Astrocyte of the cerebellum (primary cell): ENCODE measurements at regions not wholly inside any gene's neighbourhood (a gene's known extent, or its start where the extent isn't known, plus 50 kb on each side); places are given as distances from the start of the nearest gene placed in this dataset.

ENCODE experiments used
- DNase-seq: peaks from one replicate; pipeline ENCODE4 v3.0.0-alpha.2; 2011; ENCODE audit warnings: low read depth
- H3K4me3 ChIP-seq: 2 replicates; pipeline ENCODE4 v1.5.1; 2011; ENCODE audit warnings: mild to moderate bottlenecking, low read depth, low read length, moderate library complexity
- in situ Hi-C: cut with HindIII; loops from 2 replicates; pipeline ENCODE4 v1.10.0; 2017; ENCODE audit warnings: low sequenced_read_pairs
- TF ChIP-seq, protein P1 (sequence below): IDR thresholded peaks from 2 replicates; pipeline ENCODE4 v1.5.1; 2012; ENCODE audit warnings: low read length, low read depth, moderate library complexity, mild to moderate bottlenecking; ENCODE audit errors: missing control alignments

DNA sequence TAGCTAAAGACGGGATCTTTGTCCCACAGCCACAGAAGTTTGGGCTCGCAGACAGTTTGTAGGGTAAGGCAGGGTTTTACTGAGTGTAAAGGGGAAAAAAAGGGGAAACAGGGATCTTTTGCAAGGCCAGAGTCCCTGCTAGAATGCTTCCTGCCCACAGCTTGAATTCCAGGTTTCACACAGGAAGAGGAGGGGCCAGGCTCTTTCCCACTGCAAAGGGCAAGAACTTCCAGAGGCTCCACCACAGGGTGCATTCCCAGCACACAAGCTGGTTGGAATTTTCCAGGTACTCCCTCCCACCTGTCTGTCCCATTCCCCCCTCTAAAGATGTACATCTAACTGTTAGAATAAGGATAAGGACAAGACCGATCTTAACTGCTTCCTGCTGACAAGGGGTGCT, 1126.9 kb downstream of the KCNT2 start:
- no peak overlapping the region for H3K4me3 ChIP-seq
- in situ Hi-C loops: no loop called here
- TF ChIP-seq, protein P1, sequence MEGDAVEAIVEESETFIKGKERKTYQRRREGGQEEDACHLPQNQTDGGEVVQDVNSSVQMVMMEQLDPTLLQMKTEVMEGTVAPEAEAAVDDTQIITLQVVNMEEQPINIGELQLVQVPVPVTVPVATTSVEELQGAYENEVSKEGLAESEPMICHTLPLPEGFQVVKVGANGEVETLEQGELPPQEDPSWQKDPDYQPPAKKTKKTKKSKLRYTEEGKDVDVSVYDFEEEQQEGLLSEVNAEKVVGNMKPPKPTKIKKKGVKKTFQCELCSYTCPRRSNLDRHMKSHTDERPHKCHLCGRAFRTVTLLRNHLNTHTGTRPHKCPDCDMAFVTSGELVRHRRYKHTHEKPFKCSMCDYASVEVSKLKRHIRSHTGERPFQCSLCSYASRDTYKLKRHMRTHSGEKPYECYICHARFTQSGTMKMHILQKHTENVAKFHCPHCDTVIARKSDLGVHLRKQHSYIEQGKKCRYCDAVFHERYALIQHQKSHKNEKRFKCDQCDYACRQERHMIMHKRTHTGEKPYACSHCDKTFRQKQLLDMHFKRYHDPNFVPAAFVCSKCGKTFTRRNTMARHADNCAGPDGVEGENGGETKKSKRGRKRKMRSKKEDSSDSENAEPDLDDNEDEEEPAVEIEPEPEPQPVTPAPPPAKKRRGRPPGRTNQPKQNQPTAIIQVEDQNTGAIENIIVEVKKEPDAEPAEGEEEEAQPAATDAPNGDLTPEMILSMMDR: no peak
- no peak for DNase-seq

DNA sequence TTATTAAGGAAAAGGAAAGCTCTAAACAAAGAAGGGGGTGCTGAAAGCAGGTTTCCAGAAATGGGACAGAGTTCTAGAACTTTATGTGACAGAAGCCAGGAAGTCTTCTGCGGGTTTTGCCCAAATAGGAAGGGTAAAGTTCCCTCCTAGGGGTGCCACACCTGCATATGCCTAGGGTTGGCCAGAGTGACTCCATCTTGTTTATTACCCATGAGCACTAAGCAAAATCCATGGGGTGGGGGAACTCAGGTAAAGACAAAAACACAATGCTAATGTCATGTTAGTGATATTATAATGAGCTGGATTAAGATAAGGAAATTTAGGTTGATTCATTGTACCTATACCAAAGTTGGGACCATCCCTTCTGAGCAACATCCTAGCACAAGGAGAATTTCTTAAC, 1132.7 kb downstream of the KCNT2 start:
- DNase-seq: no peak
- no peak overlapping the region for H3K4me3 ChIP-seq
- TF ChIP-seq, protein P1: no peak
- in situ Hi-C loops: no loop called here

DNA sequence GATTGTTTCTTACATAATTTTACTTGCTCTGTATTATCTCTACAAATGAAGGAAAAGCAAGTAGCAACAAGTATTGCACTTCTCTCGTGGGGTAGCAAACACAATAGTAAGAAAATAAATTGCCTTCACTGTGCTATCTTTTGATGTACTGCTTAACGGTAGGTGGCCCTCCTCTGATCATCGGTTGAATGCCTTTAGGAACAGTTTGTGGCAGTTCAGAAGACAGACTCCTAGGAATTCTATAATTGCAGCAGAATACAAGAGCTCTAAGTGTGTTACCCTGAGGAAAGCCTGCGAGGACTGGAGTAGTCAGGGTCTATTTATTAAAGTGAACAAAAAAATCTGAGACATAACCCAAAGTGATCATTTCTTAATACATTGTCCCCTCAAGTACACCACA, 1135.9 kb downstream of the KCNT2 start:
- in situ Hi-C loops: no loop called here

DNA sequence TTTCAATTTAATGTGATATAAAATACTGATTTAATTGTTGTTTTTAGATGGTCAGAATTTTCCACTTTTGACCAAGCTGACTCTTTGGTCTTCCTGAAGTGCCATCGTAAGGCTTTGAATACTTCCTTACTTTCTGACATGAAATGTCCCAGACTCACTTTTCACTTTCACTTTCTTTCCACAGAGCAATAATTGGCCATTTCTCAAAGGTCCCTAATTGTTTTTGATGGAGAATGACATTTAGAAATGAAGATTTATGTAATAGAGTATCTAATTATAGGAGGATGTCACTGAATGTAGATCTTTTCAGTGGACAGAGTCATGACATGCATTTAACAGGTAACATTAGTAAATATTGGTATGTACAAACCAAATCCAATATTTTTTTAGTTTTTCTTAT, 1141.6 kb downstream of the KCNT2 start:
- DNase-seq: no peak
- TF ChIP-seq, protein P1: no peak
- in situ Hi-C loops: no loop called here
- no peak overlapping the region for H3K4me3 ChIP-seq

More for the DNA sequence above, 1135.9 kb downstream of the KCNT2 start:
- H3K4me3 ChIP-seq: no peak overlapping the region
- TF ChIP-seq, protein P1: no peak
- DNase-seq: no peak

DNA sequence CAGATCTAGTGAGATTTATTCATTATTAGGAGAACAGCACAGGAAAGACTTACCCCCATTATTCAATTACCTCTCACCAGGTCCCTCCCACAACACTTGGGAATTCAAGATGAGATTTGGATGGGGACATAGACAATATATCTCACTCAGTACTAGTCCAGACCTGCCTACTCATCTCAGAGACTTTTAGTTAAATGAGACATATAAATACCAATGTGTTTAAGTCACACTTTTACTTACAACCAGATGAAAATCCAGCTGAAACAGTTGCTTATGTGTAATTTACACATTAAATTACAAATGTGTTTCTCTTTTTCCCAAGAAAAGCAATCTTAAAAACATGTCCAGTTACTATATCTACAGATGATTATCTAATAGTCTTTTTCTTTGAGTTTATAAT, 1145.6 kb downstream of the KCNT2 start:
- DNase-seq: no peak
- TF ChIP-seq, protein P1: no peak
- H3K4me3 ChIP-seq: no peak overlapping the region
- in situ Hi-C loops: no loop called here

DNA sequence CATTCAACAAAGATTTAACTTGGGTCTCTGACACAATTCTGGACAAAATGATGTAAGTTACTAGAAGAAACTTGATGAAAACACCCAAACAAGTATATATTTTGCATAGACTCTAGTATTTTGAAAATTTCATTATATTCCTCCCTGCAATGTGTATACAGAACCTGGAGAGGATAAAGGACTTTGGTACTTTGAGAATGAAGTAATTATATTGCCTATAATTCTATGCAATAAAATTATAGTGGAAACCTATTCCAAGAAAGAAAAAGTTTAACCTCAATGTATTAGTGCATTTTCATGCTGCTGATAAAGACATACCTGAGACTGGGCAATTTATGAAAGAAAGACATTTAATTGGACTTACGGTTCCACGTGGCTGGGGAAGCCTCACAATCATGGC, 1146.1 kb downstream of the KCNT2 start:
- in situ Hi-C loops: no loop called here
- no peak overlapping the region for H3K4me3 ChIP-seq
- no peak for DNase-seq
- TF ChIP-seq, protein P1: no peak

DNA sequence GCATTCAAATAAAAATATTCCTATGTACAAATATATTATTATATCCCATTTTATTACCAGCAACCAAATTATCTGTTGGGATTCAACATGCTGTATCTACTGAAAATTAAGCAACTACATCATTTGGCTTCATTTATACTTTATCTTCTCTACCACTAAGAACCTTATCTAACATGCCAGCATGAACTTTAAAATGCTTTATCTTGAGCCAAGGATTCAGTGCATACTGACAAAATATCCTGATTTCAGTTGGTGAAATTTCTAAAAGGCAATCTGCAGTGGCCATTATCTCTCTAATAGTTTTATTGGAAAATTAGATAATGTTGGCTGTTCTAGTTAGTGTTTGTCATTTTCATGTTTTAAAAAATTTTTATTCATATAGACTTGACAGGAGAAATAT, 1149.9 kb downstream of the KCNT2 start:
- in situ Hi-C loops: no loop called here

More for the DNA sequence above, 1149.9 kb downstream of the KCNT2 start:
- H3K4me3 ChIP-seq: no peak overlapping the region
- no peak for DNase-seq
- TF ChIP-seq, protein P1: no peak
